ENCODE measurements at regions not wholly inside any gene's neighbourhood (a gene's known extent, or its start where the extent isn't known, plus 50 kb on each side); places are given as distances from the start of the nearest gene placed in this dataset.

- no peak for TF ChIP-seq CTCF (IDR thresholded peaks at IDR 0.05)
- no peak for TF ChIP-seq ZFX (IDR thresholded peaks at IDR 0.05; ENCODE audit: borderline replicate concordance)
Observed at GRCh38 chr13:102930566-102930965, 84.7 kb downstream of the ERCC5 start.

All from 22Rv1 (cell line).